OCI-LY7 (cell line): ENCODE measurements at regions not wholly inside any gene's neighbourhood (a gene's known extent, or its start where the extent isn't known, plus 50 kb on each side); places are given as distances from the start of the nearest gene placed in this dataset.
"Not testable (repeated sequence)": the region's sequence is repeated elsewhere in the genome, so short reads cannot be mapped to it uniquely, and the experiment has no call there.

Experiments
- BruUV-seq: library from RNA; stranded (reverse); fragments of 400-500 nt; replicated peaks from 2 replicates; lab custom pipeline; 2021; lab: Mats Ljungman, UMichigan
- CTCF ChIA-PET: fragments of 300-600 bp; sonication (Branson Sonifier 250); formaldehyde crosslinking; loops from one replicate; lab custom pipeline; 2022; ENCODE audit warnings: antibody characterized with exemption; ENCODE audit not compliant: unreplicated experiment; lab: Charles Lee
- POLR2A ChIA-PET: fragments of 300-600 bp; sonication (Branson Sonifier 250); formaldehyde crosslinking; loops from one replicate; lab custom pipeline; 2022; ENCODE audit warnings: antibody characterized with exemption; lab: Charles Lee
- DNase-seq: peaks from one replicate; pipeline ENCODE4 v3.0.0-alpha.2; 2015; ENCODE audit warnings: low spot score
- H2AFZ ChIP-seq: fragments of 200-600 bp; sonication (generic), shearing (Covaris generic); 2 replicates; pipeline ENCODE4 v1.6.1; 2014; ENCODE audit warnings: mild to moderate bottlenecking, antibody characterized with exemption, low read length, moderate library complexity
- H3K27ac ChIP-seq: fragments of 200-600 bp; sonication (generic); 2 replicates; pipeline ENCODE4 v1.5.1; 2014; ENCODE audit warnings: mixed run types, low read depth, mild to moderate bottlenecking, moderate library complexity, low read length, inconsistent platforms; ENCODE audit not compliant: poor library complexity, severe bottlenecking
- H3K36me3 ChIP-seq: fragments of 200-600 bp; sonication (generic); 2 replicates; pipeline ENCODE4 v1.6.1; 2014; ENCODE audit warnings: mild to moderate bottlenecking, antibody characterized with exemption, low read length, moderate library complexity, mixed read lengths; ENCODE audit not compliant: insufficient read depth
- H3K4me1 ChIP-seq: fragments of 200-600 bp; sonication (generic); 2 replicates; pipeline ENCODE4 v1.5.1; 2014; ENCODE audit warnings: mild to moderate bottlenecking, low read length; ENCODE audit not compliant: insufficient read depth, poor library complexity, severe bottlenecking
- H3K4me2 ChIP-seq: fragments of 200-600 bp; sonication (generic); 2 replicates; pipeline ENCODE4 v1.6.1; 2014; ENCODE audit warnings: mild to moderate bottlenecking, low read length
- H3K4me3 ChIP-seq: fragments of 200-600 bp; sonication (generic); 2 replicates; pipeline ENCODE4 v1.5.1; 2014; ENCODE audit warnings: mild to moderate bottlenecking, low read depth, low read length; ENCODE audit not compliant: poor library complexity, severe bottlenecking
- H3K79me2 ChIP-seq: fragments of 200-600 bp; sonication (generic); 2 replicates; pipeline ENCODE4 v1.6.1; 2016; ENCODE audit warnings: low read depth, mild to moderate bottlenecking, low read length, moderate library complexity, mixed read lengths; ENCODE audit not compliant: insufficient read depth
- H3K9me2 ChIP-seq: fragments of 200-600 bp; sonication (generic); 2 replicates; pipeline ENCODE4 v1.6.1; 2016; ENCODE audit warnings: mild to moderate bottlenecking, low read length, mixed read lengths; ENCODE audit not compliant: insufficient read depth
- H3K9me3 ChIP-seq: fragments of 200-600 bp; sonication (generic); 2 replicates; pipeline ENCODE4 v1.6.1; 2014; ENCODE audit warnings: mild to moderate bottlenecking, mixed run types, low read length, mixed read lengths
- H4K20me1 ChIP-seq: fragments of 200-600 bp; sonication (generic); 2 replicates; pipeline ENCODE4 v1.6.1; 2014; ENCODE audit warnings: mild to moderate bottlenecking, antibody characterized with exemption, low read length, moderate library complexity, mixed read lengths; ENCODE audit not compliant: insufficient read depth
- CTCF ChIP-seq: fragments of 200-600 bp; sonication (generic); conservative IDR thresholded peaks from 2 replicates; pipeline ENCODE4 v1.5.1; 2014; ENCODE audit warnings: mild to moderate bottlenecking, antibody characterized with exemption, low read length, moderate library complexity, mixed read lengths
- EZH2phosphoT487 ChIP-seq: fragments of 200-600 bp; sonication (generic); IDR thresholded peaks from 2 replicates; pipeline ENCODE4 v1.6.1; 2018; ENCODE audit warnings: low read depth, borderline replicate concordance, mild to moderate bottlenecking, mixed run types, antibody characterized with exemption, low read length, moderate library complexity, mixed read lengths
- intact Hi-C: fragments of 100-400 bp; cut with micrococcal nuclease; formaldehyde crosslinking; loops from one replicate; pipeline ENCODE4 v1.10.0; 2022; ENCODE audit not compliant: unreplicated experiment

DNA sequence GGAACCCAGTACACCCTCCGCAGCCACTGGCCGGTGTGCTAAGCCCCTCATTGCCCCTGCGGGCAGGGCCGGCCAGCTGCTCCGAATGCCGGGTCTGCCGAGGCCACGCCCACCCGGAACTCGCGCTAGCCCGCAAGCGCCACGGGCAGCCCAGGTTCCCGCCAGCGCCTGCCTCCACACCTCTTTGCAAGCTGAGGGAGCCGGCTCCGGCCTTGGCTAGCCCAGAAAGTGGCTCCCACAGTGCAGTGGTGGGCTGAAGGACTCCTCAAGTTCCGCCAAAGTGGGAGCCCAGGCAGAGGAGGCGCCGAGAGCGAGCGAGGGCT, 81.4 kb upstream of the BCHE start:
- Histone ChIP-seq H3K9me3 (no peaks in the 10 kb centered on the region), H3K4me3 (no peak overlapping the region), H3K4me2 (no peak overlapping the region), H3K36me3 (no peaks in the 10 kb centered on the region), H3K79me2 (no peaks in the 10 kb centered on the region), H2AFZ (no peak overlapping the region), H3K27ac (no peak overlapping the region), H4K20me1 (no peaks in the 10 kb centered on the region), H3K9me2 (no peaks in the 10 kb centered on the region), H3K4me1 (no peaks in the 10 kb centered on the region)
- POLR2A ChIA-PET: no interaction called here
- no TSS peak for BruUV-seq
- TF ChIP-seq CTCF (no peak), EZH2phosphoT487 (no peak)
- CTCF ChIA-PET: no interaction called here
- intact Hi-C loops: no loop called here
- no peak for DNase-seq

GRCh38 chr3:165917938-165918656, 80.9 kb upstream of the BCHE start:
- not testable (repeated sequence) for H3K4me2 ChIP-seq

DNA sequence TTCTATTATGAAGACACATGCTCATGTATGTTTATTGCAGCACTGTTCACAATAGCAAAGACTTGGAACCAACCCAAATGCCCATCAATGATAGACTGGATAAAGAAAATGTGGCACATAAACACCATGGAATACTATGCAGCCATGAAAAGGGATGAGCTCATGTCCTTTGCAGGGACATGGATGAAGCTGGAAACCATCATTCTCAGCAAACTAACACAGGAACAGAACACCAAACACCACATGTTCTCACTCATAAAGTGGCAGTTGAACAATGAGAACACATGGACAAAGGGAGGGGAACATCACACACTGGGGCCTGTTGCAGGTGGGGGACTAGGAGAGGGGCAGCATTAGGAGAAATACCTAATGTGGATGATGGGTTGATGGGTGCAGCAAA, 77.9 kb upstream of the BCHE start:
- BruUV-seq, H4K20me1 ChIP-seq, H3K27ac ChIP-seq, DNase-seq, CTCF ChIA-PET, H3K4me1 ChIP-seq, H3K4me2 ChIP-seq, H3K79me2 ChIP-seq, H3K36me3 ChIP-seq, H2AFZ ChIP-seq, H3K4me3 ChIP-seq, H3K9me3 ChIP-seq, H3K9me2 ChIP-seq, intact Hi-C loops: not testable (repeated sequence)
- POLR2A ChIA-PET: interaction anchor here (0.6 kb wide), 1 partner anchor 29 kb away, joined by 5 read pairs; no protein-coding TSS in a partner anchor

More at GRCh38 chr3:165917938-165918656, 80.9 kb upstream of the BCHE start:
- POLR2A ChIA-PET, H3K9me3 ChIP-seq, H3K9me2 ChIP-seq, DNase-seq, H3K27ac ChIP-seq, BruUV-seq, CTCF ChIA-PET, H3K79me2 ChIP-seq, H3K4me1 ChIP-seq, H4K20me1 ChIP-seq, intact Hi-C loops, H3K36me3 ChIP-seq, H3K4me3 ChIP-seq, H2AFZ ChIP-seq: not testable (repeated sequence)
